ENCODE measurements at regions not wholly inside any gene's neighbourhood (a gene's known extent, or its start where the extent isn't known, plus 50 kb on each side); places are given as distances from the start of the nearest gene placed in this dataset.
"Not testable (repeated sequence)": the region's sequence is repeated elsewhere in the genome, so short reads cannot be mapped to it uniquely, and the experiment has no call there.

DNA sequence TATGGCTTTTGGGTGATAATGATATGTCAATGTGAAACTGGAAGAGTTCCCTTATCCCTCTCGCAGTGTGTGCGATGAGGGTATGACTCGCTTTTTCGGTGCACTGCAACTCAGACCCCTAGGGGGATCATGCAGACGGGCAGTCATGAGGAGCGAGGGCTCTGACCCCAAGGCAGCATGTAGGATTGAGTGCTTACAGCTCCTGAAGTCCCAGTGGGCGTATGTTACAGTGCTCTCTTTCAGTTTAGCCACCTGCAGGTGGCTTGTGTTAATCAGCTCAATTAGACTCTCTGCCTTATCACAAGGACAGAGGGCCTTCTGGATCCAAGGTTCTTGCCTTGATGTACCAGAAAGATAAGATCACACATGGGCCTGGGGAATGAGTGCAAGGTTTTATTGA lies 1269.9 kb upstream of the GYPC start:
- peaks cover 22% of the 10 kb centered on the region for H3K9me3 Mint-ChIP-seq
- H3K36me3 Mint-ChIP-seq (ENCODE audit: low read depth), result no peaks in the 10 kb centered on the region
- H3K4me1 Mint-ChIP-seq (ENCODE audit: low read depth), result no peaks in the 10 kb centered on the region
- intact Hi-C loops (cut with micrococcal nuclease), result no loop called here
- H3K27ac Mint-ChIP-seq, result no peak overlapping the region
- no peaks in the 10 kb centered on the region for H3K27me3 Mint-ChIP-seq
- H3K4me3 Mint-ChIP-seq, result no peak overlapping the region

DNA sequence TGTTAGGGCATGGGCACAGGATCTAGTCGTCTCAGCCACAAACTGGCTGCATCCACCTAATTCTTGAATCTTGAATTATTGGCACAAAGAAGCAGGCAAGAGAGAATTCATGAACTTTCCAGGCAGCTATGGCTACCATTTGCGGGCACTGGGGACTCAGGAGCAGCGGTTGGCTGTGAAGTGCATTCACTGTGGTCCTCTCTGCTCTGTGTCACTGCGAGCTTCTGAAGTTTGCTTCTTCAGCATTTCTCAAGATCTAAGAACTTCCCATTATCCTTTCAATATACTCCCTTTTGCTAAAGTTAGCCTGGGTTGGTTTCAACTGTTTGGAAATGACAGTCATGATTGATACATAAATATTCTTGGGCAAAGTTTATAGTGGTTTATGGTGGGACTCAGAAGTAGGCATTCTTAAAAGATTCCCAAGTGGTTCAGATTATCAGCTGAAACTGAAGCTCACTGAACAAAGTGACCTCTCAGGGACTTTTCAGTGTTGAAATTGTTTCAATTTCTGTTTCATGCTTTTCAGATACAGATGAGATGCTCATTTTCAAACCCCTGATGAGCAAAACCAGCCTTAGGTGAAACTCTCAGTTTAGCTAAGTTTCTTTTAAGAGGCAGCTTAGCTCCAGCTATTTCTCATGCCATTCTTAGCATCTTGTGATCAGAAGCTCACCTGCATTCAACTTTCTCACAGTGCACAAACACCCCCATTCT lies 1258.3 kb upstream of the GYPC start:
- intact Hi-C loops (cut with micrococcal nuclease), result no loop called here
- Mint-ChIP-seq H3K27ac (no peak overlapping the region), H3K36me3 (ENCODE audit: low read depth) (no peaks in the 10 kb centered on the region), H3K27me3 (no peaks in the 10 kb centered on the region), H3K9me3 (peaks cover 2% of the 10 kb centered on the region), H3K4me1 (ENCODE audit: low read depth) (no peaks in the 10 kb centered on the region), H3K4me3 (no peak overlapping the region)

DNA sequence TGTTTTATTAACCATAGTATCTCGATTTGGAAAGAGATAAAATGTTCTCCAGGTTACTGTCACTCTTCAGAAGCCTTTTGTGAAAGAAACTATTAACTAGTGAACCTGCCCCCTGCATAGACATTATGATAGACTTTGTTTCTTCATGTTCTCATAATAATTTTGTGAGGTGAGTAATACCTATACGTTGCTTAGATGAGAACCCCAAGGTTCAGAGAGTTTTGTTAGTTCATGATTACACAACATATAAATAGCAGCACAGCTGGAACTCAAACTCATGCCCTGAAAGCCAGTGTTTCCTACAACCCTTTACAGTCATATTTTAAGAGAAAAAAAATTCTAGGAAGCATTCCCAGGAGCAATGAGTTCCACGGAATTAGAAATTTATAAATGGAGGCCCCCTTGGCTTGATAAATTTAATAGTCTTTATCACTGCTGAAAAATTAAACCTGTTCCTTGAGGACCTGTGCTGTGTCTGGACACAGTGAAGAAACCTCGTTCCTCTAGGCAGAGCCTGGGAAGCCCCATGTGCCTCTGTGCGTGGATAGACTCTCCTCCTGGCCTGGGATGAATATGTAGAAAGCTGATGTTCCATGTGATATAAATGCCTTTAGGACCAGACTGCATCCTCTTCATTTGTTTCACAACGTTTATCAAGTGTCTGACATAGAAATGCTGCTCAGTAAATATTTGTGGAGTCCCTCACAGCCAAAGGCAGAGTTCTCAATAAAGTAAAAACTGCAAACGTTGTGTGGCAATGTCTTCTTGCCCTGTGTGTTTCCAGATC lies 1257.0 kb upstream of the GYPC start:
- Mint-ChIP-seq H3K4me3 (no peak overlapping the region), H3K27ac (no peak overlapping the region), H3K4me1 (ENCODE audit: low read depth) (no peaks in the 10 kb centered on the region), H3K9me3 (peaks cover 6% of the 10 kb centered on the region), H3K36me3 (ENCODE audit: low read depth) (no peaks in the 10 kb centered on the region), H3K27me3 (no peaks in the 10 kb centered on the region)
- intact Hi-C loops (cut with micrococcal nuclease), result no loop called here

DNA sequence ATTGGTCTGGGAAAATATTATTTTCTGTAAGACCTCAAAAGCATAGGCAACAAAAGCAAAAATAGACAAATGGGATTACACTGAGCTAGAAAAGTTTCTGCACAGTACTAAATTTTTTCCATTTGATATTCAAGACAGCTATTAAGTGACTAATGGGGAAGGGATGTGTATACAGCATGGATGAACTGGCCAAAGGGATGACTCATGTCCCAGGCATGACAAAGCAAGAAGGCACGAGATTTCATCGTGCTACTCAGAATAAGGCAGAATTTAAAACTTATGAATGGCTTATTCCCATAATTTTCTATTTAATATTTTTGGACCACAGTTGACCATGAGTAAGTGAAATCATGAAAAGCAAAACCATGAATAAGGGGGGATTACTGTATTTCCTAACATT lies 1250.1 kb upstream of the GYPC start:
- intact Hi-C loops (cut with micrococcal nuclease), result no loop called here
- Mint-ChIP-seq H3K9me3 (peaks cover 30% of the 10 kb centered on the region), H3K27ac (no peak overlapping the region), H3K27me3 (no peaks in the 10 kb centered on the region), H3K36me3 (ENCODE audit: low read depth) (no peaks in the 10 kb centered on the region), H3K4me1 (ENCODE audit: low read depth) (no peaks in the 10 kb centered on the region), H3K4me3 (no peak overlapping the region)

DNA sequence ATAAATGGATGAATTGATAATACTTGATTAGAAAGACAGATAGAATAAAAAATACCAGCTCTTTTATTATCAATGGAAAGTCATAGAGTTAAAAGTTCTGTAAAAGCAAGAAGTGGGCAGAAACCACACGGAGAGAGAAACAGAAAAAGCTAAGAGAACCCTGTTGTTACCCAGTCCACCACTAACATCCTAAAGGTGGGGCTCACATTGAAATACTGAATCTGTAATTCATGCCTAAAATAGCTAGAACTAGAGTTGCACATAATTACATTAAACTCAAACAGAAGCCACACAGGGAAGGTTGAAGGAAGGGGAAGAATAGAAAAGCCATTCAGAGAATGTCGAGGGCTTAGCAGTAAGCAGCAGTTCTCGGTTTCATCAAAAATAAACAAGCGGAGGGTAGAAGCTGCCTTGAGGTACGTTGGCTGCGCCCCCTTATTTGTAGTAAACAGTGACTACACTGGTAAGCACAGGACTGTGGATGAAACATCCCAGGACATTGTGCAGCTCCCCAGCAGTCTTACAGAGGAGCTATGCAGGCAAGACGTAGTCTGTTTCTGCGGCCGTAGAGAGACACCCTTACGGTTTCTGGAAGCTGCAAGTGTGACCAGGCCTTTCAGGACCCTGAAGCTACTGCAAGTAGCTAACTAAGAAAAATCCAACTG lies 1247.0 kb upstream of the GYPC start:
- Mint-ChIP-seq H3K9me3 (peaks cover 24% of the 10 kb centered on the region), H3K4me1 (ENCODE audit: low read depth) (no peaks in the 10 kb centered on the region), H3K36me3 (ENCODE audit: low read depth) (no peaks in the 10 kb centered on the region), H3K4me3 (no peak overlapping the region), H3K27me3 (no peaks in the 10 kb centered on the region), H3K27ac (no peak overlapping the region)
- intact Hi-C loops (cut with micrococcal nuclease), result no loop called here

DNA sequence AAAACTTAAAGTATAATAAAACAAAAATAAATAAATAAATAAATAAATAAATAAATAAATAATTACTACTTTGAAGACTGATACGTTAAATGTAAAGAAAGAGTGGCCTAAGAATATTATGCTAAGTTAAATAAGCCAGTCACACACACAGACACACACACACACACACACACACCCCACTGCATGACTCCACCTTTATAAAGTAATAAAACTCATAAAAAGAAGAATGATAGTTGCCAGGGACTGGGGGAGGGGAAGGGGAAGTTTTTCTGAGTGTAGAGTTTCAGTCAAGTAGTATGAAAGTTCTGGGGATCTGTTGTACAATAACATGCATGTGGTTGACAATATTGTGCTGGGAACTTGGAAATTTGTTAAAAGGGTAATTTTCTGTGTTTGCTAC lies 1237.5 kb upstream of the GYPC start:
- Mint-ChIP-seq H3K36me3 (ENCODE audit: low read depth) (no peaks in the 10 kb centered on the region), H3K9me3 (peaks cover 25% of the 10 kb centered on the region), H3K27me3 (no peaks in the 10 kb centered on the region), H3K4me3 (no peak overlapping the region), H3K4me1 (ENCODE audit: low read depth) (no peaks in the 10 kb centered on the region), H3K27ac (no peak overlapping the region)
- intact Hi-C loops (cut with micrococcal nuclease), result no loop called here

DNA sequence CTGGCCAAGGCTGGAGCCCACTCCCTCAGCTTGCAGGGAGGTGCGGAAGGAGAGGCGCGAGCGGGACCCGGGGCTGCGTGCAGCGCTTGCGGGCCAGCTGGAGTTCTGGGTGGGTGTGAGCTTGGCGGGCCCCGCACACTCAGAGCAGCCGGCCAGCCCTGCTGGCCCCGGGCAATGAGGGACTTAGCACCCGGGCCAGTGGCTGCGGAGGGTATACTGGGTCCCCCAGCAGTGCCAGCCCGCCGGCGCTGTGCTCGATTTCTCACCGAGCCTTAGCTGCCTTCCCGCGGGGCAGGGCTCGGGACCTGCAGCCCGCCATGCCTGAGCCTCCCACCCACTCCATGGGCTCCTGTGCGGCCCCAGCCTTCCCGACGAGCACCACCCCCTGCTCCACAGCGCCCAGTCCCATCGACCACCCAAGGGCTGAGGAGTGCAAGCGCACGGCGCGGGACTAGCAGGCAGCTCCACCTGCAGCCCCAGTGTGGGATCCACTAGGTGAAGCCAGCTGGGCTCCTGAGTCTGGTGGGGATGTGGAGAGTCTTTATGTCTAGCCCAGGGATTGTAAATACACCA lies 1233.7 kb upstream of the GYPC start:
- H3K27me3 Mint-ChIP-seq; H3K4me1 Mint-ChIP-seq (ENCODE audit: low read depth); intact Hi-C loops (cut with micrococcal nuclease); H3K4me3 Mint-ChIP-seq; H3K27ac Mint-ChIP-seq; H3K36me3 Mint-ChIP-seq (ENCODE audit: low read depth): not testable (repeated sequence)
- H3K9me3 Mint-ChIP-seq, result peaks cover 26% of the 10 kb centered on the region

DNA sequence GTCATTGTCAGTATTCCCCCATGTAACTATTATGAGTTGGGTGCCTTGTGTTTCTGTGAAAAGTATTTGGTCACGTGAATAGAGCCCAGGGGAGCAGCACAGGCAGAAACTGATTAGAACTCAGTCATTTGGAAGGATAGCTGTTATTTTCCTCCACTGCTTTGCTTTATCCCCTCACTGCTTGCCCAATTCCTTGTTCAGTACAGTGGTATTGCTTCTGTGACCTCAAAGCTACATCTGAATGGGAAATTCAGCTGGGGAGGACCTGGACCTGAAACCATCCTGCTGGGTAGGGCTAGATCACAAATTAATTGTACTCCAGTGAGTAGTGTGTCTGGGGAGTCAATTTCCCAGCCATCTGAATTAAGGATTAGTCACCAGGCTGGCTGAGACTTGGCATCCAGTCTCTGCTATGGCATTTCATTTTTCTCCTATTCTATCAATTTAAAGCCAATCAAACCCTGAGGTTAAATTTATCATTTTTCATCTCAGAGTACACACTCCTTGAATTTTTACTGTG lies 1231.6 kb upstream of the GYPC start:
- intact Hi-C loops (cut with micrococcal nuclease), result no loop called here
- no peaks in the 10 kb centered on the region for H3K27me3 Mint-ChIP-seq
- peaks cover 26% of the 10 kb centered on the region for H3K9me3 Mint-ChIP-seq
- no peaks in the 10 kb centered on the region for H3K36me3 Mint-ChIP-seq (ENCODE audit: low read depth)
- H3K4me1 Mint-ChIP-seq (ENCODE audit: low read depth), result no peaks in the 10 kb centered on the region
- no peak overlapping the region for H3K4me3 Mint-ChIP-seq
- H3K27ac Mint-ChIP-seq, result no peak overlapping the region

DNA sequence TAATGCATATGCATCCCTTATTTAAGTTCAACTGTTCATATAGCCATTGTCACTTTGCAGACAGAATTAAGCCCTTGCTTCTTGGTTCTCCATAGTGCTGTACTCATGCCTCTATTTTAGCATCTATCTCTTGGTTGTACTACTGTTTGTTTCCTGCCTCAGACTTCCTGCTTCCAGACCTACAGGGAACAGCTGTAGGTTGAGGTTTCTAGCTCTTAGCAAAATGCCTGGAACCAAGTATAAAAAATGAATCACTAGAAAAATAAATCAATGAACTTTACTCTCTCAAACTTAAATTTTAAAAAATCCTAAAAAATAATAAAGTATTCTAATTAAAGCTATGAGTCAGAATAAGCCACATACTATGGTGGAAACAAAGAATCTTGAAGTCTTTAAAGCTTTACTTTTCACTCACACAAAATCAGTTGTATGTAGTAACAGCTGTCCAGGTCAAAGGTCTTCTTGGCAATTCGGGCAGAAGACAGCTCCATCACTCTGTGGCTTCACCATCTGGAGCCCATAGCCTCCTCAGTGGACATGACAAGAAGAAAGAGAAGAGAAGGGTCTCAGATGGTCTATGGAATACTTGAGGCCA lies 1228.1 kb upstream of the GYPC start:
- H3K9me3 Mint-ChIP-seq, result peaks cover 17% of the 10 kb centered on the region
- intact Hi-C loops (cut with micrococcal nuclease), result no loop called here
- H3K27me3 Mint-ChIP-seq, result no peaks in the 10 kb centered on the region
- H3K27ac Mint-ChIP-seq, result no peak overlapping the region
- no peaks in the 10 kb centered on the region for H3K4me1 Mint-ChIP-seq (ENCODE audit: low read depth)
- no peaks in the 10 kb centered on the region for H3K36me3 Mint-ChIP-seq (ENCODE audit: low read depth)
- no peak overlapping the region for H3K4me3 Mint-ChIP-seq

DNA sequence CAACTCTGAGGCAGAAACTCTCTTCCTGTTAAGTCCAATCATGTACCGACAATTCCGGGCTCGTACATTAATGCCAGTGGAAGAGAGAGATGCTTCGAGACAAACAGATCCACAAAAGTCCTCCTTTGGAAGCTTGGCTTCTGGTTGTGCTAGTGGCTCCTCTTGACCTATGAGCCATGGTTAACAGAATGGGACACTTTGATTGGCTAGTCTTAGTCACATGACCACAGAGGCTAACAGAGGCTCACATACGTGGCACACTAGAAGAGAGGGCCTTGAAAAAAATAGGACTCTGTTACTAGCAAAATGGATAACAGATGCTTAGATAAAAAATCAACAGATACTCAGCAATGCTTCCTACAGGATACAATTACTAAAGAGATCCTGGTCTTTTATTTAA lies 1211.9 kb upstream of the GYPC start:
- no peak overlapping the region for H3K4me3 Mint-ChIP-seq
- intact Hi-C loops (cut with micrococcal nuclease), result no loop called here
- peaks cover 24% of the 10 kb centered on the region for H3K9me3 Mint-ChIP-seq
- no peak overlapping the region for H3K27ac Mint-ChIP-seq
- H3K36me3 Mint-ChIP-seq (ENCODE audit: low read depth), result no peaks in the 10 kb centered on the region
- no peaks in the 10 kb centered on the region for H3K4me1 Mint-ChIP-seq (ENCODE audit: low read depth)
- H3K27me3 Mint-ChIP-seq, result no peaks in the 10 kb centered on the region

DNA sequence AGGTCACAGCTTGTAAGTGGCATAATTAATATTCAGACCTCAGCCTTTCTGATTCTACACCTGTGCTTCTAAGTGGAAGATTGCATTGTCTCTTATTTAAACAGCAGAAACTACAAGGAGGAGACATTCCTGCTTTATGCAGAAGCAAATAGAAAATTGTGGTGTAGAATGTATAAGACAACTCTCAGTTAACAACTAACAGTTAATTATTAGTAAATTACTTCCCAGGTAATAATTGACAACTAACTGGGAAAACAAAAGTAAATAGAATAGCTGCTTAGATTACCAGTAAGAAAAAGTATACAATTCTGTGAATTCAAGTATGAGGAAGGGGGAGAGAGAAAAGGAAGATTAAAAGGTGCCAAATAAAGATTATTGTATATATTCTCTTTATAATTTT lies 1210.5 kb upstream of the GYPC start:
- peaks cover 28% of the 10 kb centered on the region for H3K9me3 Mint-ChIP-seq
- H3K4me3 Mint-ChIP-seq, result no peak overlapping the region
- no peaks in the 10 kb centered on the region for H3K27me3 Mint-ChIP-seq
- no peaks in the 10 kb centered on the region for H3K36me3 Mint-ChIP-seq (ENCODE audit: low read depth)
- intact Hi-C loops (cut with micrococcal nuclease), result no loop called here
- H3K4me1 Mint-ChIP-seq (ENCODE audit: low read depth), result no peaks in the 10 kb centered on the region
- H3K27ac Mint-ChIP-seq, result no peak overlapping the region

DNA sequence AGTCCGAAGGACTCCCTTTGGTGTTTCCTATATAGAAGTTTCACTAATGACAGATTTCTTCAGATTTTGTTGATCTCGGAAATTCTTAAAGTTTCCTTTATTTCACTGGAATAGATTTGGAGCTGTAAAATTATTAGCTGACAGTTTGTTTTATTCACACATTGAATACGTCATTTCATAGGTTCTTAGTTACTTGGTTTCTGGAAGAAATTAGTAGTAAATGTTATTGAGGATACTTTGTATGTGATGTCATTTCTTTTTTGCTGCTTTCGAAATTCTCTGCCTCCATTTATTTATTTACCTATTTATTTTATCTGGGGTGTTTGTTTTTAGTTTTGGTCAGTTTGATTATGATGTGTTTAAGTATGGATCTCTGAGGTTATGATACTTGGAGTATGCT lies 1205.9 kb upstream of the GYPC start:
- no peaks in the 10 kb centered on the region for H3K4me1 Mint-ChIP-seq (ENCODE audit: low read depth)
- H3K9me3 Mint-ChIP-seq, result peaks cover 14% of the 10 kb centered on the region
- intact Hi-C loops (cut with micrococcal nuclease), result no loop called here
- no peaks in the 10 kb centered on the region for H3K27me3 Mint-ChIP-seq
- H3K36me3 Mint-ChIP-seq (ENCODE audit: low read depth), result no peaks in the 10 kb centered on the region
- H3K4me3 Mint-ChIP-seq, result no peak overlapping the region
- H3K27ac Mint-ChIP-seq, result no peak overlapping the region

DNA sequence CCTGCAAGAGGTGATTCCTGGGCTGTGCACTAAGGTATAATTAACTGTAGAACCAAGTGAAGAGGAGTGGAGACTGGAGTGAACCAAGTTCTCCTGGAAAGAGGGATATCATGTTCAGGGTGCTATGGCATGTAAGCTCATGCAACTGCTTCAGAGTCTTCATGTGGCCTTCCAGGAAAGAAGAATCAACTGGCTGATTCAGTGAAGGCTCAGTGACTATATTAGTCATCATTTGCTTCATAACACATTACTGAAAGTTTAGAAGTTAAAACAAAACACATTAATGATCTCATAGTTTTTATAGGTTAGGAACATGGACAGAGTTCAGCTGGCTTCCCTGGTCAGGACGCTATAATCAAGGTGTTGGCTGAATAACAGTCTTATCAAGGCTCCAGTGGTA lies 1200.8 kb upstream of the GYPC start:
- no peak overlapping the region for H3K4me3 Mint-ChIP-seq
- intact Hi-C loops (cut with micrococcal nuclease), result no loop called here
- no peaks in the 10 kb centered on the region for H3K4me1 Mint-ChIP-seq (ENCODE audit: low read depth)
- no peaks in the 10 kb centered on the region for H3K27me3 Mint-ChIP-seq
- H3K9me3 Mint-ChIP-seq, result peaks cover 22% of the 10 kb centered on the region
- no peak overlapping the region for H3K27ac Mint-ChIP-seq
- H3K36me3 Mint-ChIP-seq (ENCODE audit: low read depth), result no peaks in the 10 kb centered on the region
